Left hindlimb (tissue), 1 donor: ENCODE measurements at regions not wholly inside any gene's neighbourhood (a gene's known extent, or its start where the extent isn't known, plus 50 kb on each side); places are given as distances from the start of the nearest gene placed in this dataset.
"Not testable (repeated sequence)": the region's sequence is repeated elsewhere in the genome, so short reads cannot be mapped to it uniquely, and the experiment has no call there.

Experiments
- DNase-seq: peaks from one replicate; pipeline ENCODE4 v3.0.0-alpha.2; 2018

DNA sequence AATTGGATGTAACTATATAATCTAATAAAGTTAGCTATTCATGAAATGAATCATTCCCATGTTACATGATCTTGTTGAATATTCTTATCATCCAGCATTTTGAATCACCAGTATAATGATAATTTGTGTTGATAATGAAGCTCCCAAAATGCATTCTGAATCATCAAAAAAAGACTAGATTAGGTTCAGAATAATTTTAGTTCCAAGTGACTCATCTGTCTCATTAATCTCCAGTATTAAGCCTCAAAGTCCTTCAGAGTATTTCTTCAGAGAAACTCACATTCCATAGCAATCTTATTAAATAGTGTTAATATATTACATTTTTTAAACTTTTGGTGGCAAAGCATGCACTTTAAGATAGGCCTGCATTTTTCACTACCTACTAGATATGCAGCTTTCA lies 207.5 kb downstream of the SLITRK5 start:
- no peak for DNase-seq

DNA sequence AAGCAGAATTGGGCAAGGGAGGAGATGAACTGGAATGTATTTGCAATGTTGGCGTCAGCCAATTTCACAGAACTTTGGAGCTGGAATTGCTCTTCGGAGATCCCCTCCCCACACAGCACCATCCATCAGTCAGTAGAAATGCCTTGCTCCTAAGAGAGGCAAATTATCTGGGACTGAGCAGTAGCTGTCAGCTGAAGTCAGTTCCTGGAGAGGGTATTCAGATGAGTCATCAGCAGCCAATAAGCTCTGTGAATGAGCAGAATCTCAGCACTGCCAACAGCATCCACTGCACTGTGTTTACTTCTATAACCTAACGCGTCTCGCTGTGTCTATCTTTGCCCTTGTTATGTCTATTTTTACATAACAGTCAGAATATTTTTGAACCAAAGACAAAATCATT lies 213.7 kb downstream of the SLITRK5 start:
- DNase-seq = no peak

DNA sequence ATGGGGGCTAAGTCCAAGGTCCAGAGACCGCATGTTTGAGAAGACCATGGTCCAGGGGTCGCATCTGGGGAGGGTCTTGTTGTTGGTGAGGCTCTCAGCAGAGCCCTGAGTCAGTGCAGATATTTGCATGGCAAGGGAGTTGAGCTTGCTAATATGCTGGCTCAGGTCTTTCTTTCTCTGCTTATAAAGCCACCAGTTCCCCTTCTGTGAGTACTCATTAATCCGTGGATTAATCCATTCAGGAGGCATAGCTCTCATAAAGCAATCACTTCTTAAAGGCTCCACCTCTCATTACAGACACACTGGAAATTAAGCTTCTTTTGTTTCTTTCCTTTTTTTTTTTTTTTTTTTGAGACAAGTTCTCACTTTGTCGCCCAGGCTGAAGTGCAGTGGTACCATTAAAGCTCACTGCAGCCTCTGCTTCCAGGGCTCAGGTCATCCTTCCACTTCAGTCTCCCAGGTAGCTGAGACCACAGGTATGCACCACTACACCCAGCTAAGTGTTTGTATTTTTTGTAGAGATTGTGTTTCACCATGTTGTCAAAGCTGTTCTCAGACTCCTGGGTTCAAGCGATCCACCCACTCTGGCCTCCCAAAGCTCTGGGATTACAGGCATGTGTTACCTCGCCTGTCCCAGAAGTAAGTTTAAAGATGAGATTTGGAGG lies 216.4 kb downstream of the SLITRK5 start:
- no peak for DNase-seq

DNA sequence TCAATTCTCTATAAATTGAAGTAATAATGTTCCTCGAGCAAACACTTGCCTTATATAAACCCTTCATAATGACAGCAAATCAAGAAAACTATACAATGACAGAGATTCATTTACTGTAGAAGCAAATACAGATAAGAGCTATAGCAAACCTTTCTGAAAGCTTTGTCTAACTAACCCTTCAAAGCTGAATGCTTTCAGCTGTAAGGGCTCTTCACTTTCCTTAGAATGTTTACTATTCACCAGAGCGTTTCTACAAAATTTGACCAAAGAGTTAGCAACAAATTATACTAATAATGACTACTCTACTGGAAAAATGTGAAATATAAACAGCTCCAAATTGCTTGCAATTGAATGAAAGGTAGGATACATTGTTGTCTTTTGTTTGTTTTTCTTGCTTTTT lies 218.1 kb downstream of the SLITRK5 start:
- DNase-seq = no peak

DNA sequence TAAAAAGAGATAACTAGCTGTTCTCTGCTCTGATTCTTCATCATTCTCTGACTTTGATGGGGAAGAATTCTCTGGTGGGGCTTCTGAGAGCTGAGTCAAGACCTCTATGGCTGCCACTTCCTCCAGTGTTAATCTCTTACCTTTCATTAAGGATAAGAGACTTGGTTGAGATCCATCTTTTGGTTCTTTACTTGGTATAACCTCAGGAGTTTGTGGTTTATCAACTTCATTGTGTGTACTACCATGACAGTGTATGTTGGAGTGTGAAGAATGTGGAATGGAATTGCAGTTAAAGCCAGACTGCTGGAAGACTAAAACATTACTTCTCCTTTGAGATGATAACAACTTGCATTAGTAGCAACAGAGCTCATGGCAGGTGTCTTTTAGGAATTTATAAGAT lies 222.0 kb downstream of the SLITRK5 start:
- no peak for DNase-seq

DNA sequence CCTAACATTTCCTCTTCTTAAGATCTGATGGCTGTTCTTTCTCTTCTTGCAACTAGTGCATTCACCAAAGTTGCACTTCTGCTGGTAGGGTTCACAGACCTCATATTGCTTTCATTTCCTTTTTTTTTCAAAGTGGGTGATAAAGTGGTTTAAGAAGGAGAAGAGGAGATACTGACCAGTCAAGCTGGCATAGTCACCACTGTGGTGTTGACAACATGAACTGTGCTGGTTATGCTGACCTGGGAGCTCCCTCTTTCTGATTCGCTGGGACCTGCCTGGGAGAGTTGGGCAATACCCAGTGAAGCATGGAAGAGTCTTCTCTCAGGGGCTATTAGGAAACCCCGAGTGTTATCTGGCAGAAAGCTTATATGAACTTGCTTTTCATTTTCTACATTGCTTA lies 222.9 kb downstream of the SLITRK5 start:
- no peak for DNase-seq

DNA sequence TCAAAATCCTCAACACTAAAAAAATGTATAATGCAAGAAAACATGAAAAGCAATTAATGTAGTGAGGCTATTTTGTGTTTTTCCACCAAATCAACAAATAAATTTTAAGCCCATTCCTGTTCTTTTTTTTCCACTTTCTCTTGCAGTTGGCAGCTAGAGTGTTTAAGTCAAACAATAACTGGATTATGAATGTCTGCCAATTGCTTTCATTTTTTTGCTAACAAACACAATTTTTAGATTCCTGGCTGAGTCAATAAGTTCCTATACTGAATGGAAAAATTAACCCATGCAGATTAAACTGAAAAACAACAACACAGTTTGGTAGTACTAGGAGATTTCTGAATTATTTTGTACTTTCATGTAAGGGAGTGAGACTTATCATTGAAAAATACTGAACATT lies 232.4 kb downstream of the SLITRK5 start:
- DNase-seq = no peak

DNA sequence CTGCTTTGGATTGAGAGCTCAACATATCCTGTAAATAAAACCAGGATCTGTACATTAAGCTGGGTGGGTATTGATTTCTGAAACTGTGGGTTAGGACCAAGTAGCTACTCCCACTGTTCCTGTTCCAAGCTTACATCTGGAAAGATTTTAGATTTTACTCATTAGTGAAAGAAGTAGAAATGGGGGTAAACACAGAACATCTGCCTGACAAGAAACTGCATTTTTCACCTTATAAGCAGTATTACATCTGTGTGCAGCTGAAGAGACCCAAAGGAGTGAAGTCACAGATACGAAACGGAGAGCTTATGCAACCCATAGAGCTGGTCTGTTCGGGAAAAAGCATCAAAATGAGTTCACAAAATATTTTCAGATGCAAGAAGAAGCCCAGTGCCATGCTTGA lies 235.2 kb downstream of the SLITRK5 start:
- no peak for DNase-seq

DNA sequence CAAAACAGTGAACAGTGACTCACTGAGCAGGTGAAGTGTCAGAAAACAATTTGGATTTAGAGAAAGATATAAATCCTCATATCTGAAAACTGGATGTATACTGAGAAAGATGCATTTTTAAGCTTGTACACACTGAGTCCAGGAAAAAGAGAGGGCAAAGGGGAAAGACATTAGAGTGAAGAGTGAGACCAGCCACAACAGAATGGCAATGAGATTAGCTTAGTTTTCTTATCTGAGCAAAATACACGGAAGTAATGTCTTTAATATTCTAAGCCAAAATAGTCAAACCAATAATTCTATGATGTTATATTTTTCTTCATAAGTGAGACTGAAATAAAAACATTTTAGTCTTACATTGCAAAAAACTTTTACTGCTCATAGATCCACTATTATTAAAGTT lies 236.0 kb downstream of the SLITRK5 start:
- no peak for DNase-seq

DNA sequence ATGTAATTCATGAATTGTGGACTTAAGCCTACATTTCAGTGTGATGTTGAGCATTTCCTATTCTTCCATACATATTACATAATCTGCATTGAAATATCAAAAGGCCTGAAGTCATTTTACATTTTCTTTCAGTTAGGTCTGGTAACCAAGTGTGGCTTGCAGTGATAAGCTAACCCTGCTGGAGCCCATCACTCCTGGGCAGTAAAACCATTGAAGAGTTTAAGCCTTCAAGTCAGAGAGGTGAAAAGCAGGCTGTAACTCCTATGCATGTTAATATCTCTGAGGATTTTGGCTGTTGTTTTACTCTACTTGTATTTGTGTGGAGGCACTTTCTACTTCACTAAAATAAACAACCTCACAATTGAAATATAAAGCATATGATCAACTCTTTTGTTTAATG lies 248.8 kb downstream of the SLITRK5 start:
- DNase-seq = no peak

DNA sequence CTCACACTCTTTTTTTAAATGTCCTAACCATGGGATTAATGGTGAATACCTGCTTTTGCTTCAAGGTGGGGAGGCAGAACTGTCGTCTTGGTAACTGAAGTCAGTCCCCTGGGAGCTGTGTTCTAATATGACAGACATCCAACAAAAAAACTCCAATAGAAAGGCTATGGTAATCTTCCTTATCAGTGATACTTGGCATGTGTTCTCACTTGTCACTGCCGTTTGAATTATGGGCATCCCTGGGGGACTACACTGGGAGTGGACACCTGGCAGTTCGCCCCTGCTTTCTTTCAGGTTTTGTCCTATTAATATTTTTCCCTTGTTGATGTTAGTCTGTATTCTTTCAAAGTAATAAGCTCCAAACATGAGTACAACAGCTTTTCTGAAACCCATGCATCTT lies 252.6 kb downstream of the SLITRK5 start:
- DNase-seq = no peak

DNA sequence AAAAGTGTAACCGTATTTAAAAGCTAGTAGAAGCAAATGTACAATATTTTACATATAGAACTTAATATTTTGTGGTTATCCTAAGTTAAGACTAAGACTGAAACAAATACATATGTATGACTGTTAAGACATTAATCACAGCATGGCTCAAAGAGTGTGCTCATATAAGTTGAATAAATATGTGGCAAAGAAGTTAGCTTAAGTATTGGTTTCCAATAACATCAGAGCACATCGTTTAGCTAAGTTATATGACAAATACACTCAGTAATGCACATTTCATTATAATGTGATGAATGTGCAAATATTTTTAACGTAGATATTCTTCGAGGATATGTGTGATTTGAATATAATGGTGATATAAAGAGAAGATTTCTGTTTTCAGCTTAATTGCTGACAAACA lies 253.8 kb downstream of the SLITRK5 start:
- no peak for DNase-seq

DNA sequence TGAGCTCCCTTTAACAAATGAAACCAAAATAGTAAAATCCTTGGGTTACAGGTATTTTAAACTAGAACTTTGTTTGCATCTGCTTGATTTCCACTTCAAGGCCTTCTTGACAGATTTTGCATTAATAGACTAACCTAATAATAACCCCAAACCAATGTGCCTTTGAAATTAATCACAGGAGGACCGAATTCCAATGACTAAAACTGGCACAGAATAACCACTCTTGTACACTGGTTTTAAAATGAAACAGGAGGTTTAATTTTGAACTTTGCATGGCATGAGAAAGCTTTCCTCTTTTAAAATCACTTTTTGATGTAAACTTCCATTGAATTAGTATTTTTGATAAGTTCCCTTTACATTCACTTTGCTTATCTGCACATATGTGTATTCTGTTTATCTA lies 269.6 kb downstream of the SLITRK5 start:
- no peak for DNase-seq

DNA sequence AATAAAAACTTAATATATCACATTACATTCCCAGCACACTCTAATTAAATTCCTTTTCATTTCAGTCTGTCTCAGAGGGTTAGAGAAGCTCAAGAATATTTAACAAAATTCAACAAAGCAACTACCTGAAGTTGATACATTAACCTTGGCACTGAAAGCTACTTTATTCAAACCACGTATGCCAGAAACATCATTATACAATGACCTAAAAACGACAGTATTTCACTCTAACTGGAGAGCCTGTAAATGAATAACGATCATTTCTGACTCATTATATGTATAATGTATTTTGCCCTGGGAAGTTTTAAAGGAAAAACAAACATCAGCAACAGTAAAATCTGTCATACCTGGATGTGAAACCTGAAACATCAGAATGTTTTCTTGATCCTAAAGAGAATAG lies 270.1 kb downstream of the SLITRK5 start:
- DNase-seq = no peak

DNA sequence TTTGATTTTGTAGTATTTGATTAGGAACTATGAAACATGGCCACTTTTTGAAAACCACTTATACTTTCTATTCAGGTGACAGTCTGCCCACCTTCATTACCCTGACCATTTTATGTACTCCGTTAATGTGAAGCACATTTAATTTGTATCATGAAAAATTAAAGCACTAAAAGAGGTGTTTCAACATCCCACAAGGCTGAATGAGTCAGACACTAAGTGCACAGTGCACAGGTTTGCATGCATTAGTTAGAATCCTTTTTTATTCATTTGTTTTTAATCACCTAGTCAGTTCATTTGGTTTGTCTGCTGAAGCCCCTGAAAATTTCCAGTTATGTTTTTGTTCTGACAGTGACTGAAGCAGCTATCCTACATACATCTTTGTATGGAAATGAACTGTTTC lies 271.0 kb downstream of the SLITRK5 start:
- DNase-seq = no peak

DNA sequence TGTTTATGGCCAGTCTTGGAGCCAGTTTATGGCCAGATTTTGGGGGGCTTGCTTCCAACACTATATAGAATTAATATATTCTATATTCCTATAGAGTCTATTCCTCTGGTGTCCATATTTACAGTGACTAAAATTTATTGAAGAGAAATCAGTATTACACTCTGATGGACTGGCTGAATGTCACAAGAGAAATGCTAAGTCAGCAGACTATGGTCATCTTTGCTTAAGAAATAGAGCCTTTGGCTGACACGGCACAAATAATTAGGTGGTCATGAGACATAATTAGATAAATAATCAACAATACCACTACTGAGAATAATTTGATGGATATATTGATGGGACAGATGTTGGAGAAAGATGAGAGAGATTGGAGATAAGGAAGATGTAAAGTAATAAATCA lies 272.9 kb downstream of the SLITRK5 start:
- DNase-seq = no peak

DNA sequence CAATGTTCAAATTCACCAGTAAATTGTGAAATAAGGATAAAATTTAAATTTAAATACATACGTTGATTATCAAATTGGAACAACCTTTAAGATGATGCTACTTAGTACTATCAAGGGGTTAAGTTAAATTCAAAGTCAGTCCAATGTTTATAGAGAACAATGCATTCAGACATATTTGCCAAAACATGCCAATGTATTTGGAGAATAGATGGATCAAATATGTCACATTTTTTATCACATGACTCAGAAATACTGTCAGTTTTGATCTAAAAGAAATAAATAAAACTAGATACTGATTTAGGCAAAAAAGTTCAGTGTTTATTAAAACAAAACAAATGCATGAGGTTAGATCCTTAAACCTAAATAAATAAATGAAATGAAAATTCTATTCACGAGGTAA lies 281.2 kb downstream of the SLITRK5 start:
- DNase-seq = no peak

DNA sequence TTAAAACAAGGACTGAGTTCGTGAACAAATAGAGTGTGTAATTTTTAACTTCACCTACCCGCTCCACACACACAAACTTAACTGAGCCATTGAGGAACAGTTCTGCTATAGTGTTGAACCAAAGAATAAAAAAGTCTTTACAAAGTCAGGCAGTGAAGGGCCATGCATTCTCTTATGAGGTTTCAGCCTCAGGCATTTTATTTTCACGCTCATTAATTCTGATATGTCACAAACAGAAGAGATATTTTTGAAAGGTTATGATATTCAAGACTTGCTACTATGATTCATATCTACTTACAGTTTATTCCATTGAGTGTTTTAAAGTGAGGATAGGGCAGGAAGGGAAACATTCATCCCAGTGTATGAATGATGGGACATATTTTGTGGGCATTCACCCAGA lies 282.2 kb downstream of the SLITRK5 start:
- no peak for DNase-seq

DNA sequence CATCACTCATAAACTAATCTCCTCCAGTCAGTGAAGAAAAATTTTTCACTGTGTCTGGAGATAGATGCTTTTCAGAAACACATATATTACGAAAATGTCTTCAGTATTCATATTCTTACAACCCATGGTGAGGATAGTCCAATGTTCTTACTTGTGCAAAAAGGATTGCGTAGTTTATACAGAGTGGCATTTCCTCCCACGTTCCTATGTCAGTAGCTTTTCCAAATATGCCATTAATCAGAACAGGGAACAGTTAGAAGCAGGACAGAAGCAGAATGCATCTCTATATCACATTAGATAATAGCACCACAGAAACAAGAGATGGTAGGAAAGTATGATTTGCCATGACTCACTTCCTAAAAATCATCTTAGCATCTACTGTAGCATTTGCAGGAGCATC lies 282.9 kb downstream of the SLITRK5 start:
- DNase-seq = no peak

DNA sequence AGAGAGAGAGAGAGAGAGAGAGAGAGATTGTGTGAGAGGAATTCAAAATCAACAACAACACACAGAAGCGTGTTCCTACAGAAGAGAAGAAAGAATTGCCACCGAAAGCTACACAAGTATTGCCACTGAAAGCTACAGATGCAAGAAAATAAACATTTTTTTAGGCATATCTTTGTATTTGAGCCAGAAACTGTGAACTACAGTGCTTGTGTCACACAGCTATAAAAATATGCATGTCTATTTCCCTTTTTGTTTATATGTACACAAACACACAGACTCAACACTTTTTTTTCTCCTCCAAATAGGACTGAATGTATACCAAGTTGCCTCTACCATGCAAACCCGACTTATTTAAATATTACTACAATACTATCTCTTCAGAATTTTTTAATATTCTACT lies 290.4 kb downstream of the SLITRK5 start:
- DNase-seq = no peak

DNA sequence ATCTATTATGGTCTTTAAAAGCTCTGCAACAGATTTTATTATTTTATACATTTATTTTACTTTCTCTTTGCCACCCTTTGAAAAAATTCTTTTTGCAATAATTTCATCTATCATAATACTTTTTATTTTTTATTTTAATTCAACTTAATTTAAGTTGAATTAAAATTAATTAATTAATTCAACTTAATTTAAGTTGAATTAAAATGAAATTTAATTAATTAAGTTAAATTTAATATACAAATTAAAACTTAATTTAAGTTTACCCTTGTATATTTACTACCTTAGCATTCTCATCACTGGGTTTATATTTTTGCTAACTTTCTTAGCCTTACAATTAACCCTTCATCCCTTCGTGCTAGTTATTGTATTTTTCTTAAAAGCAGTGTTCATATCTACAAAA lies 301.4 kb downstream of the SLITRK5 start:
- DNase-seq = no peak

DNA sequence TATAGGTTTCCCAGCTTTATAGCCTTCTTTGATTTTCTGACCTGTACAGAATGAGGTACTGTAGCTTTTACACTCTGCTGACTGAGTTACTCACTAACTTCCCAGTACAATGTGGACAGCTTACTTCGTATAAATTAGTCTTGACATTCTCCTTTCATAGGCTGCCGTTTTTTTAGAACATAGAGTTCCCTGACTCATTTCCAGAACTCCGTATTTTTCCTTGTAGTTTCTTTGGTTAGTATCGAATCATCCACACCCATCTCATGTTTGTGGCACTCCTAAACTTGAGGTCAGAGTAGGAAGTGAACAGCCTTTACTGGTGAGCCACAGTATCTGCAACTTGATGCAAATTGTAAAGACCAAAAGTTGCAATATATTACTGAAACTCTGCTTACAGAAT lies 303.9 kb downstream of the SLITRK5 start:
- no peak for DNase-seq

DNA sequence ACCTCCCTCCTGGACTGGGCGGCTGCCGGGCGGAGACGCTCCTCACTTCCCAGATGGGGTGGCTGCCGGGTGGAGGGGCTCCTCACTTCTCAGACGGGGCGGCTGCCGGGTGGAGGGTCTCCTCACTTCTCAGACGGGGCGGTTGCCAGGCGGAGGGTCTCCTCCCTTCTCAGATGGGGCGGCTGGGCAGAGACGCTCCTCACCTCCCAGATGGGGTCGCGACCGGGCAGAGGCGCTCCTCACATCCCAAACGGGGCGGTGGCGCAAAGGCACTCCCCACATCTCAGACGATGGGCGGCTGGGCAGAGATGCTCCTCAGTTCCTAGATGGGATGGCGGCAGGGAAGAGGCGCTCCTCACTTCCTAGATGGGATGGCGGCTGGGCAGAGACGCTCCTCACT lies 305.5 kb downstream of the SLITRK5 start:
- DNase-seq = not testable (repeated sequence)

DNA sequence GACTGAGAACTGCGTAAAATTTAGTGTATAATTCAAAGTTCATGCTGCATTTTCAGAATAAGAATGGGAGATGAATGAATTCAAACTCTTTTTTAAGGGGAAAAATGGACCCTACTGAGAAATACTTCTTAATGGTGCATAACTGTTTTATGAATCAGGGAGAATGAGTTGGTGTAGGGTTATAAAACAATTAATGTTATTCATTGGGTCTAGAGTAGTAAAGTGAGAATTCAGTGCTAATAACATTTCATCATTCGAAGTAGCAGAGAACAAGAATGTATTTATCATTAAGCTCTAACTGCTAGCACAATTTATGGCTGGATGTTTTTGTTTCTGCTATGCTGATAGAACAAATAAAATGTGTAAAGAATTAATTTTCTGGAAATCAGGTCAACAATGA lies 310.2 kb downstream of the SLITRK5 start:
- no peak for DNase-seq

DNA sequence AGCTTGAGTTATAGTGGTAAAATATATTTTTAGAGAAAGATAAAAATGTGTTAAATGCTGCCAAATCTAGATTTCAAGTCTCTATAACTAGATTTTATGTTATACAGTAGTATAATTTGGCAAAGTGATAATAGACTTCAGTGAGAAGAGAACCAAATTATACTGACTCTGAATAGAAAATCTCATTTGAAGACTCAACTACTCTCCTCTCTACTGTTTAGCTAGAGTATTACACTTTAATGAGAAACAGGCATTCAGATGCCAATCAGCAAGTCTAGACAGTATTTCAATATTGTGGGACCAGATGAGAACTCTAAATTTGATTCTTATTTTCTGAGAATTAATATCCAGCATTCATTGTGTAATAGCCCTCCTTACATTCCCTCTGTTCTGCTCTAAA lies 311.2 kb downstream of the SLITRK5 start:
- DNase-seq = no peak
